ENCODE measurements at regions not wholly inside any gene's neighbourhood (a gene's known extent, or its start where the extent isn't known, plus 50 kb on each side); places are given as distances from the start of the nearest gene placed in this dataset.
"Not testable (repeated sequence)": the region's sequence is repeated elsewhere in the genome, so short reads cannot be mapped to it uniquely, and the experiment has no call there.

GRCh38 chr1:166701603-166702100, 137.6 kb upstream of the POGK start:
- no peak for DNase-seq

GRCh38 chr1:166703141-166703540, 136.1 kb upstream of the POGK start:
- no peak for DNase-seq

GRCh38 chr1:166703726-166704462, 135.4 kb upstream of the POGK start:
- no peak for DNase-seq

GRCh38 chr1:166705376-166706289, 133.6 kb upstream of the POGK start:
- no peak for DNase-seq

GRCh38 chr1:166716620-166717019, 122.7 kb upstream of the POGK start:
- DNase-seq: no peak

GRCh38 chr1:166721145-166721544, 118.1 kb upstream of the POGK start:
- no peak for DNase-seq

- DNase-seq: no peak
Measured at GRCh38 chr1:166730299-166730888, 108.9 kb upstream of the POGK start.

- DNase-seq: no peak
Measured at GRCh38 chr1:166738140-166738539, 101.1 kb upstream of the POGK start.

- no peak for DNase-seq
Measured at GRCh38 chr1:166738873-166739272, 100.4 kb upstream of the POGK start.

GRCh38 chr1:166740668-166741276, 98.5 kb upstream of the POGK start:
- no peak for DNase-seq

GRCh38 chr1:166763318-166763717, 76.0 kb upstream of the POGK start:
- DNase-seq: no peak

GRCh38 chr1:166766942-166767341, 72.3 kb upstream of the POGK start:
- no peak for DNase-seq

- not testable (repeated sequence) for DNase-seq
Measured at GRCh38 chr1:166784646-166785045, 54.6 kb upstream of the POGK start.

- no peak for DNase-seq
Measured at GRCh38 chr1:166785987-166786386, 53.3 kb upstream of the POGK start.

- no peak for DNase-seq
Measured at GRCh38 chr1:166789286-166789685, 50.0 kb upstream of the POGK start.
